Osteoblast (primary cell): ENCODE measurements at regions not wholly inside any gene's neighbourhood (a gene's known extent, or its start where the extent isn't known, plus 50 kb on each side); places are given as distances from the start of the nearest gene placed in this dataset.

ENCODE experiments used
- DNase-seq: peaks from one replicate; pipeline ENCODE4 v3.0.0; 2011; ENCODE audit warnings: low spot score, mixed read lengths; ENCODE audit not compliant: insufficient read length; ENCODE audit errors: missing footprints
- H2AFZ ChIP-seq: 2 replicates; pipeline ENCODE4 v1.6.0; 2011; ENCODE audit warnings: mild to moderate bottlenecking, low read length
- H3K27ac ChIP-seq: 2 replicates; pipeline ENCODE4 v1.5.1; 2011; ENCODE audit warnings: mild to moderate bottlenecking, low read depth, low read length, moderate library complexity
- H3K27me3 ChIP-seq: 2 replicates; pipeline ENCODE4 v1.6.0; 2012; ENCODE audit warnings: mild to moderate bottlenecking, control low read depth, inconsistent platforms, low read length, moderate library complexity; ENCODE audit not compliant: insufficient read depth
- H3K36me3 ChIP-seq: 2 replicates; pipeline ENCODE4 v1.5.1; 2011; ENCODE audit warnings: mild to moderate bottlenecking, low read length, control low read depth, moderate library complexity; ENCODE audit not compliant: insufficient read depth
- H3K4me1 ChIP-seq: 2 replicates; pipeline ENCODE4 v1.5.1; 2011; ENCODE audit warnings: mild to moderate bottlenecking, low read length, control low read depth, moderate library complexity; ENCODE audit not compliant: insufficient read depth
- H3K4me2 ChIP-seq: 2 replicates; pipeline ENCODE4 v1.6.0; 2011; ENCODE audit warnings: mild to moderate bottlenecking, low read length; ENCODE audit not compliant: insufficient read depth
- H3K4me3 ChIP-seq: fragments of 200-600 bp; sonication (generic); 3 replicates; pipeline ENCODE4 v1.5.1; 2012; ENCODE audit warnings: mild to moderate bottlenecking, low read length, inconsistent platforms; ENCODE audit not compliant: insufficient read depth
- H3K79me2 ChIP-seq: 2 replicates; pipeline ENCODE4 v1.6.0; 2012; ENCODE audit warnings: mild to moderate bottlenecking, low read length, control low read depth, inconsistent platforms; ENCODE audit not compliant: insufficient read depth
- H3K9me3 ChIP-seq: 2 replicates; pipeline ENCODE4 v1.5.1; 2011; ENCODE audit warnings: low read depth, low read length, control low read depth
- H4K20me1 ChIP-seq: 2 replicates; pipeline ENCODE4 v1.6.0; 2012; ENCODE audit warnings: mild to moderate bottlenecking, low read length, control low read depth; ENCODE audit not compliant: insufficient read depth
- TF ChIP-seq, protein P1 (sequence below): IDR thresholded peaks from 2 replicates; pipeline ENCODE4 v1.5.1; 2011; ENCODE audit warnings: mild to moderate bottlenecking, low read depth, low read length, moderate library complexity; ENCODE audit errors: extremely low read depth

GRCh38 chr6:105785066-105785811, 300.9 kb upstream of the PRDM1 start:
- Histone ChIP-seq H3K4me3 (no peak overlapping the region), H3K36me3 (no peaks in the 10 kb centered on the region), H3K4me2 (no peak overlapping the region), H3K27ac (no peak overlapping the region), H4K20me1 (no peaks in the 10 kb centered on the region), H3K4me1 (no peaks in the 10 kb centered on the region), H3K9me3 (no peaks in the 10 kb centered on the region), H3K79me2 (no peaks in the 10 kb centered on the region), H3K27me3 (no peaks in the 10 kb centered on the region), H2AFZ (peak overlapping the region; percentile 35)
- no peak for DNase-seq
- TF ChIP-seq, protein P1, sequence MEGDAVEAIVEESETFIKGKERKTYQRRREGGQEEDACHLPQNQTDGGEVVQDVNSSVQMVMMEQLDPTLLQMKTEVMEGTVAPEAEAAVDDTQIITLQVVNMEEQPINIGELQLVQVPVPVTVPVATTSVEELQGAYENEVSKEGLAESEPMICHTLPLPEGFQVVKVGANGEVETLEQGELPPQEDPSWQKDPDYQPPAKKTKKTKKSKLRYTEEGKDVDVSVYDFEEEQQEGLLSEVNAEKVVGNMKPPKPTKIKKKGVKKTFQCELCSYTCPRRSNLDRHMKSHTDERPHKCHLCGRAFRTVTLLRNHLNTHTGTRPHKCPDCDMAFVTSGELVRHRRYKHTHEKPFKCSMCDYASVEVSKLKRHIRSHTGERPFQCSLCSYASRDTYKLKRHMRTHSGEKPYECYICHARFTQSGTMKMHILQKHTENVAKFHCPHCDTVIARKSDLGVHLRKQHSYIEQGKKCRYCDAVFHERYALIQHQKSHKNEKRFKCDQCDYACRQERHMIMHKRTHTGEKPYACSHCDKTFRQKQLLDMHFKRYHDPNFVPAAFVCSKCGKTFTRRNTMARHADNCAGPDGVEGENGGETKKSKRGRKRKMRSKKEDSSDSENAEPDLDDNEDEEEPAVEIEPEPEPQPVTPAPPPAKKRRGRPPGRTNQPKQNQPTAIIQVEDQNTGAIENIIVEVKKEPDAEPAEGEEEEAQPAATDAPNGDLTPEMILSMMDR: no peak

DNA sequence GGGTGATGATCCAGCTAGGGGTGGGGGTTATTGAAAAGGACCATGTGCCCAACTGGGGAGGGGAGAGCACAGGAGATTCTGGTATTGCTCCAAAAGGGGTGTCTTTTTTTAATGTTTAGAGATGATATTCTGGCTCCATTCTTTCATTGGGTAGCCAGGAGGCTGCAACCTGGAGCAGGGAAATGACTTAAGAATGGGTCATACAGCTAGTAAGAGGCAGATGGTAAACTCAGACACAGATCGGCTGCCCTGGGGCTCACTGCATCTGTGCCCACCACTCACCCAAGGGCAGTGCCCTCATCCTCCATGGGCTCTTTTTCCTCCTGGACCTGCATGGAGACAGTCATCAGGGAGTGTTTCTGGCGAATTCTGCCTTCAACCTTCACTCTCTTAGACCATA, 302.0 kb upstream of the PRDM1 start:
- Histone ChIP-seq H3K27me3 (no peaks in the 10 kb centered on the region), H3K9me3 (no peaks in the 10 kb centered on the region), H4K20me1 (no peaks in the 10 kb centered on the region), H3K4me3 (no peak overlapping the region), H3K79me2 (no peaks in the 10 kb centered on the region), H3K27ac (no peak overlapping the region), H3K36me3 (no peaks in the 10 kb centered on the region), H2AFZ (no peak overlapping the region), H3K4me2 (no peak overlapping the region), H3K4me1 (no peaks in the 10 kb centered on the region)
- TF ChIP-seq, protein P1: no peak
- DNase-seq: no peak

GRCh38 chr6:105783333-105783935, 302.7 kb upstream of the PRDM1 start:
- H3K4me3 ChIP-seq: no peak overlapping the region
- no peak overlapping the region for H3K4me2 ChIP-seq
- H3K79me2 ChIP-seq: no peaks in the 10 kb centered on the region
- H3K36me3 ChIP-seq: no peaks in the 10 kb centered on the region
- no peaks in the 10 kb centered on the region for H3K27me3 ChIP-seq
- no peaks in the 10 kb centered on the region for H3K9me3 ChIP-seq
- TF ChIP-seq, protein P1: no peak
- no peak overlapping the region for H2AFZ ChIP-seq
- H4K20me1 ChIP-seq: no peaks in the 10 kb centered on the region
- no peaks in the 10 kb centered on the region for H3K4me1 ChIP-seq
- DNase-seq: no peak
- H3K27ac ChIP-seq: no peak overlapping the region

DNA sequence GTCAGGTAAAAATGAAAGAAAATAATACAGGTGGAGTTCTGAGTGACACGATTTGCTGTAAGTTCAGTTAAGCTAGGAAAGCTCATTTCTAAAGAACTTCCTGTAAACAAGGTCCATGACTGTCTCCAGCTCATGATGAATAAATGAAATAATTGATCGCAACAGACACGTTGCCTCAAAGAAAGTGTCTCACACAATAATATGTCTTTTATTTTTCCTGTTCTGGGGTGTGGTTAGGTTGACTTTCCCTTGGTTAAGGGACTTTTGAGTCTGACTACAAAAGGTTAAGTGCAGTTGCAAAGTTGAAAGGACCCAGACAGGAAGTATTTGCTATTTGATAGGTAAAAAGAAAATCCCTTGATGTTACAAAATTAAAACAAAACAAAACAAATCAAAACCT, 304.2 kb upstream of the PRDM1 start:
- Histone ChIP-seq H3K9me3 (no peaks in the 10 kb centered on the region), H2AFZ (no peak overlapping the region), H3K27ac (no peak overlapping the region), H4K20me1 (no peaks in the 10 kb centered on the region), H3K79me2 (no peaks in the 10 kb centered on the region), H3K27me3 (no peaks in the 10 kb centered on the region), H3K4me1 (no peaks in the 10 kb centered on the region), H3K36me3 (no peaks in the 10 kb centered on the region), H3K4me3 (no peak overlapping the region), H3K4me2 (no peak overlapping the region)
- no peak for DNase-seq
- TF ChIP-seq, protein P1: no peak
